NCI-H2081 treated with DMSO at 0.1 percent for 48 hours (cell line): ENCODE measurements at regions not wholly inside any gene's neighbourhood (a gene's known extent, or its start where the extent isn't known, plus 50 kb on each side); places are given as distances from the start of the nearest gene placed in this dataset.
"Not testable (repeated sequence)": the region's sequence is repeated elsewhere in the genome, so short reads cannot be mapped to it uniquely, and the experiment has no call there.

ENCODE experiments used
- DNase-seq: peaks from one replicate; lab custom pipeline; 2025; lab: John Stamatoyannopoulos, UW

DNA sequence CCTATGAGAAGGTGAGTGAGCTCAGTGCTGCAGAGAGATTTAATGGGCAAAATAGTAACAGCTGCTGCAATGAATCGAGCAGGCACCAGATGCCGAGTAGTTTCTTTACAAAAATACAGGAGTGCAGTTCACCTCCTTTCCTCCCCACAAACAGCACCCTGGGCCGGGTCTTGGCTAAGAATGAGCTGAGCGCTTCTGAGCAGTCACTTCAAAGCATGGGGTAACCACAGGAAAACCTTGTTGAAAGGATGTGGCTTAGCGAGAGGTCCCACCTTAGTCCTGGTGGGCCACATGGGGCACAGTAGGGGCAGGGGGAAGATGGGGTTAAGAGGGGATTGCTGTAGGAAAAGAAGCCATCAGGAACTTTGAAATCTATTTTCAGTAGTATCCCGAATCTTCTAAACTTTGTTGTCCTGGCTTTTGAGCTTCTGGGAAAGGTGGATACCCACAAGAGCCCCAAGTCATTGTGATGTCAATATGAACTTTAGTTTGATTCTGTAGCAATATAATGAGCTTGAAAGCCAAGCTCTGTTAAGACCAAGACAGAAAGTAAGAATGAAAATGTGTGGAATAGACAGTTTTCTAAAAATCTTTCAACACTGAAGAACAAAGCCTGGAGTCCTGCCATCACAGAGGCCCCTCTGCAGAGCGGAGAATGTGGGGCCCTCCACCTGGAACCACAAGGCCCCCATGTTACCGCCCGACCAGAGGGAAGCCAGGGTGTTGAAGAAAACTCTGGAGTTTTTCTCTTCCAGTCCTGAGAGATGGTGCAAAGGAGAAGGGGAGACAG lies 101.0 kb upstream of the ZNF236 start:
- DNase-seq: no peak

- no peak for DNase-seq
Observed at GRCh38 chr18:76720683-76721082, 101.7 kb upstream of the ZNF236 start.

DNA sequence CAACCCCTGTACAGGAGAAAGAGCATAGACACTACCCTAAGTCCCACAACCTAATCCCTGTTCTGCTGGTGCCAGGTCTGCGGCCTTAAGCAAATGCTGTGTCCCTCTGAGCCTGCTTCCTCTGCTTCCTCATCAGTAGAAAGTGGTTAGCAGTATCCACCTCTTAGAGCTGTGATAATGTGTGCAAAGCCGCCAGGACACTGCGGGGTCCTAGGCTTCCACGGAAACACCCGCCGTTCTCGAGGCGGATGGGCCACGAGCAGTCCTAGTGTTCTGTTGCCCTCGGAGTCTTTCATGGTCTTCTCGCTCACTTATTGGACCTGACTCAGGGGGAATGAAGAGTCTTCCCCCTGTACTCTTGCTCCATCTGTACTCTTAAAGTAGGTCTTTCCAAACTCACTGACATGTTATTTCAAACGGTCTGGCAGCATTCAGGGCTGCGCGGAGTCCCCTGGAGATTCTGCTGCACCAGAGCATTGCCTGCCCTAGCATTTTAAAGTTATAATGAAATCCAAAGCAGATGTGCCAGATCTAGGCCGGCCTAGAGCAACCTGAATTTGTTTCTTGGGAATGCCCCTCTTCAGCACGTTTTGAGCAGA lies 107.2 kb upstream of the ZNF236 start:
- DNase-seq: no peak

DNA sequence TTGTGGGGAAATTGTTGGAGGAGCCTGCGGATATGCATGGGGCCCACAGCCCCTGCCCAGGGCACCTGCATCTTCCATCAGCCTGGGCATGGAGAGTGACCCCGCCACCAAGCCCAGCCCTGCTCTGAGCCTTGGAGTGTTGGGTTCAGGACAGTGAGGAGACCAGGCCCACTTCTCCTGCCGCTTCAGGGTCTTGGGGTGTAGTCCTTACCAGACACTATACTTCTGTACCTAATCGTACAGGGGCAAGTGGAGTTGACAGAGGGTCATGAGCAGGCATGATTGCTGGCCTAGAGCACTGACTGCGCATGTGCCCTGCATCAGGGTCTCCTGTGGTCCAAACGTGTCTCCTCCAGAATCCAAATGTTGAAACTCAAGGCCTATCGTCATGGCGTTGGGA lies 108.9 kb upstream of the ZNF236 start:
- no peak for DNase-seq

- DNase-seq: no peak
Observed at GRCh38 chr18:76712511-76713140, 109.7 kb upstream of the ZNF236 start.

DNA sequence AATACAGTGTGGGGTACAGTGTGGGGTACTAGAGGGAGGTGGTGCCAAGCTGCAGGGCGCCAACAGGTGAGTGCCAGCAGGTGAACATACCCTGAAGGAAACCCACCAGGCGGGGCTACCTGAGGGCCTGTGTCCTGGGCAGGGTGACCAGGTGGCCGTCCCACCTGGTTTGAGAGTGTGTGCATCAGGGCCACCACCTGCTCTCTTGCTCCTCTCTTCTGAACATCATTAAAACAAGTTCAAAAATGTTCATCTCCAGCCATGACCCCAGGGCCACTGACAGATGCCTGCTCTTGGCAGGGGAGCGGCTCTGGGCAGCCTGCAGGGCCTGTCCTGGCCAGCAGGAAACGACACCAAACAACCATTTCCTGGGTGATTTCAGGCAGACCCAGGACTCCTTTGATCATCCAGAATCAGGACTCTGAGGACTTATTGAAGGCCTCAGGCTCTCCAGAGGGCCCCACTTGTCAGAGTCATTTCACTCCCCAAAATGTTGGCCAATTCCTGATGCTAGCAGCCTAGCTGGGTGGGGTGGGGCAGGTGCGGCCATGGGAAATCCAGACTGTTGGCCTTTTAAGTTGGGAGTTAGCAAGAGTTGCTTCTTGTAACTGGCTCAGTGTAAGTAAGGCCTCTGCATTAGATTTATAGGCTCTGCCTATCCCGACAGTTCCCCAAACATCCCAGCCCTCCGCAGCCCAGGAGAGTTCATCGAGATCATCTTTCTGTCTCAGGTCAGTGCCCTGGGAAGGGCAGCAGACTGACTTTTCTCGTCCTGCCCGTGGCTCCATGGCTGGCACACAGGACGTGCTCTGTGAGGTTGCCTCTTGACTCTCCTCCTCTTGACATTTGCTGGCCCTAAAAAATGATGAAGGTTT lies 111.5 kb upstream of the ZNF236 start:
- DNase-seq: no peak

DNA sequence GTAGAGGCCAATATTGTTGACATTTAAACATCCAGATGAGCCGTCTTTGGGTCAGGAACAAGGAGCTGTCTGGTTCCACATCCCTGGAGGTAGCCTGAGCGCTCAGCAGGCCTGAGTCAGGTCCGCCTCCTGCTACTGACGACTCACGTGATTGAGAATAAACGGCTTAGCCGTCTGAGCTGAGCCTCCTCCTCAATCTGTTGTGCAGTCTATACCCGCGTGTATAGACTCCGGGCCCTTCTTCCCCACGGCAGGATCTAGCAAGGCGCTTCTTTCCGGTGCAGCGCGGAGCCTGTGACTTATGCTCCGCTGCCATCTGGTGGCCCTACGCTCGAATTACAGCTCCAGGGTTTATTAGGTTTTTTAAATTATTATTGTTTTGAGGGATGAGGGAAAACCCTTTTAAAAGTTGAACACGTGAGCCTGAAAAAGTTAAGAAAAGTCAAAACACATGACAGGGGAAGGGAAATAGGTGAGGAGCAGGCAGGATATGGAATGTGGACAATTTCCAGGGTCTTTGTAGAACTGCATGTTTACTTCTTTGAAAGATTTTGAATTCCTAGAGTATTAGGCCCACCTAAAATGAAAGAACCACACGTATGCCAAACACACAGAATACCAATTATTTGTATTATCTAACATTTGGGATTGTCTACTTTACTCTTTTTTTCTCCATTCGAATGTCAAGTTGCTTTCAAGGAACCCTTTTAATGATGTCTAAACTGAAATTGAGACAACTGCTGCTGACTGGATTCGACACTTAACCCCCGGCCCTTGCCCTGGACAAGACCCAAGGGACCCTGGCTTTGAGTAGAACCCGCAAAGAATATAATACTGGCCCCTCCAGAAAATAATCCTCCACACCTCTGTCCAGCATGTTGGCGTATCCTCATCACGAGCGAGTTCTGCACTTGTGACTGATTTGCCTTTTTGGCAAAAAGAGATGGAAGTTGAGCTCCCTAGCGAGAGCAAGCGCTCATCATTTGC lies 112.4 kb upstream of the ZNF236 start:
- DNase-seq: peak; percentile 27

DNA sequence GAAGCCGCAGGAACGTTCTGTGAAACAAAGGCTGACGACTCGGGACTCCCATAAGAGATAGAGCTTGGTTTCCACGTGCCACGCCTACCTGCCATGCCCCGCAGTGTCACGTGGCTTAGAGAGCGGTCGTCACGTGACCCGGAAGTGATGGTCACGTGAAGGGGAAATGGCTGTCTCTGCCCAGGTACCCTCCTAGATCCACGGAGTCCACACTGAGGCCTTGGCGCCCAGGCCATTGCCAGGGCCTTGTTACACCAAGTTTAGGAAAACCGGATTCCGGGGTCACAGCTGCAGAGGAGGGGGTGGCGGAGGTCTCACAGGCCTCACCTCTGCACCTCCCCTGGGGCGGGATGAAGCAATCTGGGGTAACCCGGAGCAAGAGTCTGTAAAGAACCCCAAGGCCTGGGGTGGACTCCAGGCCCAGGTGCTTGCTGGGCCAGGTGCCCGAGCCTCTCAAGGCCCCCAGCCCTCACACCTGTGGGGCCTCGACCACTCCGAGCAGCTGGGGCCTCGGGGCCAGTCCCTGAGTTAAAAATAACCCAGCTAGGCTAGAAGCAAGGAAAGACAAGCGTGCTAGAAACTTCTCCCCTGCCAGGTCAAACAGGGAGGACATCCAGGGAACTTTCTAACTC lies 113.5 kb upstream of the ZNF236 start:
- DNase-seq: no peak

DNA sequence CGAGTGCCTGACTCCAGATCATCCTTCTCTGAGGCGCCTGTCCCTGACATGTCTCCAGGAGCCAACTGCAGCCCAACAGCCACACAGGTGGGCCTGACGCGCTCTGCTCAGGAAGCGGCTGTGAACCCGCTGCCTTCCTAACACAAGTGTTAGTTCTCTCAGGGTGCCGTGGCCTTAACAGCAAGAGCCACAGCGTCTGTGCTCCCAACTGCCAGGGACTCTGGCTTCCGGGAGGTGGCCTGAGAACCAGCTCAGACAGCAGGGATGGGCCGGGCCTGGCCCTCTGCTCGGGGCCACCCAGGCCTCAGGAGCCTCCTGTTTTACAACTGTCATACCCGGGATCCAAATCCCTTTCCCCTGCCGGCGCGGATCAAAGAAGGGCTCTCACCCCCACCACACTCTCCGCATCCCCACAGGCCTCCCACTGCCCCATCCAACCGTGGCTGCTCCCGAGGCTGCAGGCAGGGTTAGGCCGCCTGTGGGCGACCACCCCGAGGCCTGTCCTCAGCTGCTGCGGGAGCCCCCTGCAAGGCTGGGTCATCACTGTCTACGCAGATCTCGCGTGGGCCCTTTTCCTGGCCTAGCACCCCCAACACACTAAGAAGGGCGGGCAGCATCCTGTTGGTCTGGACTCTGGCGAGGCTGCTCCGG lies 114.2 kb upstream of the ZNF236 start:
- no peak for DNase-seq

GRCh38 chr18:76707534-76707933 lies 114.8 kb upstream of the ZNF236 start:
- no peak for DNase-seq

GRCh38 chr18:76704589-76704988 lies 117.8 kb upstream of the ZNF236 start:
- not testable (repeated sequence) for DNase-seq

GRCh38 chr18:76699923-76700322 lies 122.4 kb upstream of the ZNF236 start:
- DNase-seq: no peak

DNA sequence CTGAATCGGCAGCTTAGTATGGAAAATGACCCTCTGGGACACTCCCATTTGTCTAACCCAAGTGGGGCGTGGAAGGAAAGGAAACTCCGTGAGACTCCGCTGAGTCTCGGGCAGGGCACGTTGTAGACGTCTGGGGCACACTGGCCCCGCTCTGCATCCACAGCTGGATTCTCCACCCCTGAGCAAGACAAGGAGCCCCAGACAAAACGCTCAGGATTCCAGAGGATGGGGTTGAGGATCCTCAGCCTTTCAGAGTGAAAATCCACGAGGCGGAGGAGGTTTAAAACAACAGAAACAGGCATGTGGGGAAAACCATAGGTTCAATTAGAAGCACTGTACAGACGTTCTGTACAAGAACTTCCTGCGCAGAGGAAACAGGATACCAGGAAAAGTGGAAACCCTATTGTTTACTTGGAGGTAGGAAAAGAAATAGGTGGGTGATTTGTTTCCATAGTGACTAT lies 124.9 kb upstream of the ZNF236 start:
- no peak for DNase-seq

DNA sequence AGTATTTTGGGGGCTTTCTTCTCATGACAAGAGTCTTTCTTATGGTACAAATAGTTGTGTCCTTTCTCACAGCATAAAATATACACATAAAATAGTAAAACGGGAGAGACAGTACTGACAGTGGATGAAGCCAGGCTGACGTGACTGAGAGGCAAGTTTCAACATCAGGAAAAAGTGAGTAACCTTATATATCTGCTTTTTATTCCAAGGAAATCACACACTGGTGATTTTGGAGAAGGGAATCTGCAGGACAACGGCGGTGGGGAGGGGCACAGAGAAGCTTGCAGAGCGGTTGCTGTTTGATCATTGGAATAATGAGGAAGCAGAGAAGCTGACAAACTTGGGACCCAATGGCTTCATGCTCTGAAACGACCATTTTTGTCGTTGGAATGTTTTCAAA lies 130.6 kb upstream of the ZNF236 start:
- DNase-seq: no peak

DNA sequence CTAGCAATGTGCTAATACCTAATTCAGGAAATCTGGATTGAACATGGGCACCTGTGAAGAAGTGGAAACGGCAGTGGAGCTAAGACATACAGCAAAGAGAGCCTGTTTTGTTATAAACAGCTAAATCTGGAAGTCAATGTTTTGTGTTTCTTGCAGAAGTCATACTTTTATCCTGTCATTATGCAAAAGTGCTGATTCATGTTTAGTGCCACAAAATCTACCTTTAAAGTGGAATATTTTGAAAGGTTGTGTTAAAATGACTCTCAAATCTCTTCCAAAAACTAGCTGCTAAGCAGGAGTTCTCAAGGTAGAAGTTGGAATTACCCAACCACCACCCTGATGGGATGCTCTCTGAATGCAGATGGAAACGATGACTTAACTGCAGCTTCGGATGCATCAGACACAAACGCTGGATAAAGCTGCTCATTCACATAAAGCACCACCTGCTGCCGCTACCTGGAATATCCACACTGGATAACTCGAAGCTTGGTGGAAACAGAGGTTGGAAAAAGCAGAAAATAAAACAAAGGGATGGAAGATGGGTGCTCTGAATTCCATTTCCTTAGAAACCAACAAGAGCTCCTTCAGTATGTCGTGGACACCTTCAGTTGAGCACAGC lies 132.6 kb upstream of the ZNF236 start:
- no peak for DNase-seq

GRCh38 chr18:76688724-76689472 lies 133.5 kb upstream of the ZNF236 start:
- no peak for DNase-seq

DNA sequence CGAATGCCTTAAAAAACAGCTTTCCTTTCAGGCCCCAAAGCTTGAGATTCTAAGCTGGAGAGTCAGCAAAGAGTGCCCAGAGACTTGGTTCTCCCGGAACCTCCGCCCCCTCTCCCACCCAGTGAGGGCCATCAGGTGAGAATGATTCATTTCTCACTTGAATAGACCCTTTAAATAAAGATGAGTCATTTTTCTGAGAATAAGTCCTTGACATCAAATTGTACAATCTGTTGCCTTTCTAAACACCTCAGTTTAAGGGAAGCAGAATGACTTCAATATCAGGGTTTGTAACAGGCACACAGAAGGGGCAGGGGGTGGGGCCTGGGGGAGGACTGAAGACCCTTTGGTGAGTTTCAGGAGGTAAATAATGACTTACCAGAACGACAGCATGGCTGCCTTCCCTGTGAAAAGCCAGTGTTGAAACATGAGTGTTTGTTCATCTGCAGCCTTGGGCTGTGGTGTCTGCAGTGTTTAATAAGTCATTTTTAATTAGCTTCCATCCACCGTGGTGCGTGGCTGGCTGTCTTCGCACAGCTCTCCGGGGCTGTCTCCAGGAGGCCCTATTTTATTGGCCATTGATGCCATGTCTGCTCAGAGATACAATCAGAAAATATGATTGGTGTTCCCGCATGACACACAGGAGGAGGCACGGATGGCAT lies 134.9 kb upstream of the ZNF236 start:
- DNase-seq: no peak

- DNase-seq: peak; percentile 47
Observed at GRCh38 chr18:76686737-76687231, 135.6 kb upstream of the ZNF236 start.
